ENCODE measurements at regions not wholly inside any gene's neighbourhood (a gene's known extent, or its start where the extent isn't known, plus 50 kb on each side); places are given as distances from the start of the nearest gene placed in this dataset.

DNA sequence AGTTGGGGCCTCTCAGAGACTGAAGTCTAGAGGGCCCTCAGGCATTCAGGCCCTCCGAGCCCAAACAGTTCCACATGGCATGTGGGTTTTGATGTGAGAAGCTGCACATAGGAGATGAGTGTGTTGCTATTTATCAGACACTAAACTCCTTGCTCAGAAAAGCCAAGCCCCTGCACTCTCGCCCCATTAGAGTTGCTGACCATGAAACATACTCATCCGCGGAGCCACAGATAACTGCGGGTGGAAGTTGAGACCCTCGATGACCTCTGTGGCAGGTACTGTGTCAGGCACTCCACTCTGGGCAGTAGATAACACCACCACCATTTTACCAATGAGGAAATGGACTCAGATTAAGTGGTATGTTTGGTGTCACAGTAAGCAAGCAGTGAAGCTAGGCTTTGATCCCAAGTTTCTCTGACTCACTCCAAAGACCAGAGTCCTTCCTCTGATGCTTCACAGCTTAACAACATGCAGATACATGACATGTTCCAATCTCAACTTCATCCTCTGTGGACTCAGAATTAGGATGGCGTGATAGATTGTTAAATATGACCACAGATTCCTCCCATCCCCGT is 202.1 kb downstream of the ADAMTS15 start:
- Histone ChIP-seq H3K79me2 (ENCODE audit: insufficient read depth, low read length) (no peaks in the 10 kb centered on the region), H2BK15ac (ENCODE audit: low read depth, low read length) (no peak overlapping the region), H3K27ac (ENCODE audit: insufficient read length, low read depth, low read length) (no peak overlapping the region), H2BK120ac (ENCODE audit: low read depth, low read length, poor library complexity, severe bottlenecking) (no peak overlapping the region), H2AFZ (ENCODE audit: low read length) (no peak overlapping the region), H3K4me1 (ENCODE audit: insufficient read depth, low read length) (0 out of 2 replicates have a peak, but pooled peaks cover 2% of the 10 kb centered on the region), H4K20me1 (ENCODE audit: control insufficient read depth, insufficient read depth, insufficient read length) (no peaks in the 10 kb centered on the region), H3K14ac (ENCODE audit: insufficient read depth, low read length) (no peak overlapping the region; the same call in 1 of the 2 replicates), H3K18ac (ENCODE audit: insufficient read length, low read depth, low read length) (no peak overlapping the region), H3K56ac (ENCODE audit: insufficient read length, low read depth, low read length) (no peak overlapping the region), H3K9me3 (ENCODE audit: control insufficient read depth, low read depth, low read length) (no peaks in the 10 kb centered on the region), H4K5ac (ENCODE audit: insufficient read length, low read depth, low read length) (no peak overlapping the region), H3K79me1 (ENCODE audit: insufficient read depth, low read depth, low read length, poor library complexity, severe bottlenecking) (no peaks in the 10 kb centered on the region), H3K9ac (ENCODE audit: extremely low read depth, insufficient read length, low read length) (no peak overlapping the region), H3T11ph (ENCODE audit: low read length) (no peak overlapping the region), H3K23ac (ENCODE audit: insufficient read length, low read depth, low read length) (no peak overlapping the region), H3K4ac (ENCODE audit: low read depth, low read length) (no peak overlapping the region), H3K23me2 (ENCODE audit: insufficient read length, low read depth, low read length, poor library complexity, severe bottlenecking) (no peaks in the 10 kb centered on the region), H3K27me3 (ENCODE audit: insufficient read depth, low read length) (no peaks in the 10 kb centered on the region; the same call in 1 of the 2 replicates), H2AK5ac (ENCODE audit: insufficient read length, low read length) (no peak overlapping the region), H3K4me2 (ENCODE audit: insufficient read depth, insufficient read length, low read length) (no peak overlapping the region), H4K8ac (replicated peaks; ENCODE audit: insufficient read length, low read depth, low read length) (no peak overlapping the region), H2BK5ac (ENCODE audit: insufficient read length, low read length) (no peak overlapping the region), H2BK20ac (ENCODE audit: low read depth, low read length, poor library complexity, severe bottlenecking) (no peak overlapping the region), H2BK12ac (ENCODE audit: insufficient read length, low read depth, low read length) (no peak overlapping the region), H4K91ac (ENCODE audit: insufficient read length, low read depth, low read length) (no peak overlapping the region)
- TF ChIP-seq, protein P1, sequence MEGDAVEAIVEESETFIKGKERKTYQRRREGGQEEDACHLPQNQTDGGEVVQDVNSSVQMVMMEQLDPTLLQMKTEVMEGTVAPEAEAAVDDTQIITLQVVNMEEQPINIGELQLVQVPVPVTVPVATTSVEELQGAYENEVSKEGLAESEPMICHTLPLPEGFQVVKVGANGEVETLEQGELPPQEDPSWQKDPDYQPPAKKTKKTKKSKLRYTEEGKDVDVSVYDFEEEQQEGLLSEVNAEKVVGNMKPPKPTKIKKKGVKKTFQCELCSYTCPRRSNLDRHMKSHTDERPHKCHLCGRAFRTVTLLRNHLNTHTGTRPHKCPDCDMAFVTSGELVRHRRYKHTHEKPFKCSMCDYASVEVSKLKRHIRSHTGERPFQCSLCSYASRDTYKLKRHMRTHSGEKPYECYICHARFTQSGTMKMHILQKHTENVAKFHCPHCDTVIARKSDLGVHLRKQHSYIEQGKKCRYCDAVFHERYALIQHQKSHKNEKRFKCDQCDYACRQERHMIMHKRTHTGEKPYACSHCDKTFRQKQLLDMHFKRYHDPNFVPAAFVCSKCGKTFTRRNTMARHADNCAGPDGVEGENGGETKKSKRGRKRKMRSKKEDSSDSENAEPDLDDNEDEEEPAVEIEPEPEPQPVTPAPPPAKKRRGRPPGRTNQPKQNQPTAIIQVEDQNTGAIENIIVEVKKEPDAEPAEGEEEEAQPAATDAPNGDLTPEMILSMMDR (conservative IDR thresholded peaks at IDR 0.05): no peak
- no peak overlapping the region for H3K4me3 Mint-ChIP-seq
- no peaks in the 10 kb centered on the region for H3K9me3 Mint-ChIP-seq
- WGBS (ENCODE audit: extremely low coverage, insufficient read length, low lambda C conversion rate): no CpG with 5 or more reads among the region's 8 CpGs
- peaks cover 1% of the 10 kb centered on the region for H3K27me3 Mint-ChIP-seq (ENCODE audit: low read depth)
- H3K36me3 Mint-ChIP-seq (ENCODE audit: insufficient read depth in 1 of 3, low read depth in 3 of 3): no peaks in the 10 kb centered on the region
- DNase-seq: no peak
- peak overlapping the region in 2 of 3 experiments; percentile 21 to 37; a peak in 2 of 7 replicates for H3K27ac Mint-ChIP-seq
- H3K4me1 Mint-ChIP-seq: peaks cover 15 to 16% of the 10 kb centered on the region in 2 experiments

Measured in H9 (cell line).